Panc1 (cell line): ENCODE measurements at regions not wholly inside any gene's neighbourhood (a gene's known extent, or its start where the extent isn't known, plus 50 kb on each side); places are given as distances from the start of the nearest gene placed in this dataset.

Source experiments
- CTCF ChIP-seq: fragments of 450-650 bp; IDR thresholded peaks from 2 replicates; pipeline ENCODE4 v1.5.1; 2017; ENCODE audit warnings: mild to moderate bottlenecking
- POLR2AphosphoS5 ChIP-seq: IDR thresholded peaks from 2 replicates; pipeline ENCODE4 v1.6.1; 2012; ENCODE audit warnings: mild to moderate bottlenecking, low read depth, low read length, moderate library complexity
- REST ChIP-seq, 2 experiments: IDR thresholded peaks; 2 replicates each; pipeline ENCODE4 v1.6.1; 2011 to 2012; ENCODE audit warnings: low read depth in 2 of 2, control low read depth in 1 of 2, low read length in 1 of 2, mild to moderate bottlenecking in 1 of 2, moderate library complexity in 1 of 2; ENCODE audit not compliant: insufficient read depth in 1 of 2
- SIN3A ChIP-seq: IDR thresholded peaks from 2 replicates; pipeline ENCODE4 v1.6.1; 2012; ENCODE audit warnings: low read depth, mild to moderate bottlenecking, low read length, moderate library complexity, borderline replicate concordance; ENCODE audit not compliant: insufficient read depth
- TCF7L2 ChIP-seq: IDR thresholded peaks from 2 replicates; pipeline ENCODE4 v1.6.1; 2011; ENCODE audit warnings: mild to moderate bottlenecking, low read depth, low read length, inconsistent platforms

GRCh38 chr15:88742161-88742560, 61.1 kb upstream of the ACAN start:
- TF ChIP-seq SIN3A (no peak), TCF7L2 (no peak), CTCF (no peak), REST (IDR thresholded peaks at IDR 0.05; ENCODE audit: insufficient read depth in 1 of 2, low read depth in 2 of 2, low read length in 1 of 2) (no peak), POLR2AphosphoS5 (no peak)
